Myocyte (in vitro differentiated cells): ENCODE measurements at regions not wholly inside any gene's neighbourhood (a gene's known extent, or its start where the extent isn't known, plus 50 kb on each side); places are given as distances from the start of the nearest gene placed in this dataset.

ENCODE experiments used
- DNase-seq: peaks from one replicate; pipeline ENCODE4 v3.0.0-alpha.2; 2012; ENCODE audit warnings: low read depth

GRCh38 chr4:89556601-89557305 lies 249.2 kb upstream of the GPRIN3 start:
- DNase-seq = no peak

- DNase-seq = no peak
These were observed 243.6 kb upstream of the GPRIN3 start for GRCh38 chr4:89551191-89551590.

GRCh38 chr4:89549907-89550306 lies 242.3 kb upstream of the GPRIN3 start:
- DNase-seq = no peak

GRCh38 chr4:89545315-89545714 lies 237.7 kb upstream of the GPRIN3 start:
- no peak for DNase-seq

GRCh38 chr4:89541998-89542397 lies 234.4 kb upstream of the GPRIN3 start:
- DNase-seq = no peak

- peak; percentile 5 for DNase-seq
These were observed 232.5 kb upstream of the GPRIN3 start for GRCh38 chr4:89539797-89540711.

GRCh38 chr4:89539374-89539773 lies 231.8 kb upstream of the GPRIN3 start:
- DNase-seq = peak; percentile 17

- no peak for DNase-seq
These were observed 231.3 kb upstream of the GPRIN3 start for GRCh38 chr4:89538886-89539285.

- no peak for DNase-seq
These were observed 230.6 kb upstream of the GPRIN3 start for GRCh38 chr4:89538171-89538570.

- no peak for DNase-seq
These were observed 229.7 kb upstream of the GPRIN3 start for GRCh38 chr4:89537281-89537680.

GRCh38 chr4:89535251-89535650 lies 227.7 kb upstream of the GPRIN3 start:
- DNase-seq = no peak

- DNase-seq = no peak
These were observed 226.8 kb upstream of the GPRIN3 start for GRCh38 chr4:89534356-89534755.

- DNase-seq = no peak
These were observed 224.5 kb upstream of the GPRIN3 start for GRCh38 chr4:89531932-89532640.

GRCh38 chr4:89528526-89529133 lies 221.0 kb upstream of the GPRIN3 start:
- no peak for DNase-seq

GRCh38 chr4:89521826-89522225 lies 214.2 kb upstream of the GPRIN3 start:
- no peak for DNase-seq

- no peak for DNase-seq
These were observed 212.2 kb upstream of the GPRIN3 start for GRCh38 chr4:89519771-89520320.

GRCh38 chr4:89518259-89518658 lies 210.7 kb upstream of the GPRIN3 start:
- no peak for DNase-seq

GRCh38 chr4:89514811-89515210 lies 207.2 kb upstream of the GPRIN3 start:
- no peak for DNase-seq

GRCh38 chr4:89511776-89512175 lies 204.2 kb upstream of the GPRIN3 start:
- no peak for DNase-seq

- no peak for DNase-seq
These were observed 202.2 kb upstream of the GPRIN3 start for GRCh38 chr4:89509708-89510281.
